Spleen (tissue), 11 donors: ENCODE measurements at regions not wholly inside any gene's neighbourhood (a gene's known extent, or its start where the extent isn't known, plus 50 kb on each side); places are given as distances from the start of the nearest gene placed in this dataset.

Experiments used
- DNase-seq: peaks from one replicate; pipeline ENCODE4 v3.0.0-alpha.2; 2020
- H3K27ac ChIP-seq, 8 donors: fragments of 200-600 bp; sonication (generic) in 7 of 8; 1 replicate in 4 of 8; 2 replicates in 4 of 8; pipeline versions ENCODE4 v1.5.0 to v1.8.0; 2016 to 2021; ENCODE audit warnings: inconsistent platforms in 4 of 8, mild to moderate bottlenecking in 4 of 8, moderate library complexity in 1 of 8
- H3K27me3 ChIP-seq, 7 donors: fragments of 200-600 bp; sonication (generic) in 6 of 7; replicated peaks in 1 of 7; 1 replicate in 4 of 7; 2 replicates in 3 of 7; pipeline versions ENCODE4 v1.5.0 to v1.8.0; 2016 to 2021; ENCODE audit warnings: inconsistent platforms in 3 of 7, mild to moderate bottlenecking in 1 of 7
- H3K36me3 ChIP-seq, 6 donors: fragments of 200-600 bp; sonication (generic) in 5 of 6; 1 replicate in 4 of 6; 2 replicates in 2 of 6; pipeline versions ENCODE4 v1.5.0 to v1.8.0; 2016 to 2021; ENCODE audit warnings: inconsistent platforms in 2 of 6
- H3K4me1 ChIP-seq, 6 donors: fragments of 200-600 bp; sonication (generic) in 5 of 6; 1 replicate in 3 of 6; 2 replicates in 3 of 6; pipeline versions ENCODE4 v1.5.0 to v1.8.0; 2016 to 2021; ENCODE audit warnings: inconsistent platforms in 3 of 6
- H3K4me3 ChIP-seq, 8 donors: fragments of 200-600 bp; sonication (generic) in 7 of 8; 1 replicate in 4 of 8; 2 replicates in 4 of 8; pipeline versions ENCODE4 v1.5.0 to v1.8.0; 2016 to 2021; ENCODE audit warnings: inconsistent platforms in 4 of 8, mild to moderate bottlenecking in 4 of 8, moderate library complexity in 2 of 8
- H3K9me3 ChIP-seq, 8 donors: fragments of 200-600 bp; sonication (generic) in 7 of 8; 1 replicate in 4 of 8; 2 replicates in 4 of 8; pipeline versions ENCODE4 v1.5.0 to v1.8.0; 2016 to 2021; ENCODE audit warnings: inconsistent platforms in 4 of 8
- POLR2A ChIP-seq, 3 donors: fragments of 450-650 bp; IDR thresholded peaks; one replicate each; pipeline ENCODE4 v1.5.1; 2017; ENCODE audit warnings: antibody characterized with exemption in 3 of 3, mild to moderate bottlenecking in 1 of 3
- POLR2AphosphoS5 ChIP-seq, 3 donors: sonication (generic); formaldehyde crosslinking; IDR thresholded peaks; one replicate each; pipeline ENCODE4 v1.5.1; 2017; ENCODE audit warnings: antibody characterized with exemption in 3 of 3
- WGBS, 5 donors: extraction: QIAGEN DNeasy Blood & Tissue Kit in 3 of 5; methylation state at CpG; one replicate each; pipeline versions ENCODE4 v1.1.5 to v1.1.7; 2013 to 2018; 5-methylcytosine and 5-hydroxymethylcytosine counted together
- intact Hi-C: fragments of 100-400 bp; cut with DNase I; formaldehyde crosslinking; loops from one replicate; pipeline ENCODE4 v1.15.0; 2023; ENCODE audit warnings: low total_unique reads
- TF ChIP-seq, protein P1 (sequence below), 11 experiments: fragments of 200-600 bp in 7 of 11; fragments of 450-650 bp in 4 of 11; sonication (generic) in 4 of 11; IDR thresholded peaks in 8 of 11; conservative IDR thresholded peaks in 3 of 11; 1 replicate in 7 of 11; 2 replicates in 4 of 11; pipeline versions ENCODE4 v1.4.0 to v1.8.0; 2016 to 2021; ENCODE audit warnings: antibody characterized with exemption in 11 of 11, inconsistent platforms in 4 of 11, mild to moderate bottlenecking in 1 of 11
- donor health status: healthy with polysubstance abuse.
- donor health status: DM: no; HTN: no; CAD: no; lungs with moderate emphysema.
- donor health status: DM: no; HTN: no; CAD: no.
- donor health status: Bipolar disorder and iron deficiency.
- donor health status: healthy.
- donor health status: DM: no; HTN: no; CAD: no.
- donor health status: DM: yes; HTN: yes; CAD: no.

DNA sequence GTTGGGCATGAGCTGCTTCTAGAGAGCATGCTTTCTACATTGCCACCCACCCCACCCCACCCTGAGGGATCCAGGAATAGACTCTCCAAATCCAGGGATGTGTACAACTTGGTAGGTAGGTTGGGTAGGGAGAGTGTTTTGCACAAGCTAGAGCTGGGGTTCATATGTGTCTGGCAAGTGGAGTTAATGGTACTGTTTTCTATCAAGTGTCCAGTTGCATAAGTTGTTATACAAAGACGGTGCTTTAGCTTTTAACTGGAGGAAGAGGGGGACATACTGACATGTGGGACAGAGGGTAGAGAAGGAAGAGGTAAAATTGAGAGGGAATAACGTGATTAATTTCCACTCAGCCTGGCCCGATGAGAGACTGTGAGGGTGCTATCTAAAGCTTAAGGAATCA, 51.0 kb upstream of the TNC start:
- Histone ChIP-seq H3K27ac (no peak overlapping the region), H3K4me1 (no peaks in the 10 kb centered on the region), H3K36me3 (no peaks in the 10 kb centered on the region), H3K4me3 (no peak overlapping the region), H3K9me3 (no peaks in the 10 kb centered on the region), H3K27me3 (no peaks in the 10 kb centered on the region)
- intact Hi-C loops, result no loop called here
- WGBS, 5 donors, result 84 to 91% (median 89%) methylated on average over 3 of the region's 3 CpGs
- no peak for DNase-seq
- no peak for TF ChIP-seq POLR2AphosphoS5 (IDR thresholded peaks at IDR 0.05)
- TF ChIP-seq POLR2A (IDR thresholded peaks at IDR 0.05), result no peak
- TF ChIP-seq, protein P1, sequence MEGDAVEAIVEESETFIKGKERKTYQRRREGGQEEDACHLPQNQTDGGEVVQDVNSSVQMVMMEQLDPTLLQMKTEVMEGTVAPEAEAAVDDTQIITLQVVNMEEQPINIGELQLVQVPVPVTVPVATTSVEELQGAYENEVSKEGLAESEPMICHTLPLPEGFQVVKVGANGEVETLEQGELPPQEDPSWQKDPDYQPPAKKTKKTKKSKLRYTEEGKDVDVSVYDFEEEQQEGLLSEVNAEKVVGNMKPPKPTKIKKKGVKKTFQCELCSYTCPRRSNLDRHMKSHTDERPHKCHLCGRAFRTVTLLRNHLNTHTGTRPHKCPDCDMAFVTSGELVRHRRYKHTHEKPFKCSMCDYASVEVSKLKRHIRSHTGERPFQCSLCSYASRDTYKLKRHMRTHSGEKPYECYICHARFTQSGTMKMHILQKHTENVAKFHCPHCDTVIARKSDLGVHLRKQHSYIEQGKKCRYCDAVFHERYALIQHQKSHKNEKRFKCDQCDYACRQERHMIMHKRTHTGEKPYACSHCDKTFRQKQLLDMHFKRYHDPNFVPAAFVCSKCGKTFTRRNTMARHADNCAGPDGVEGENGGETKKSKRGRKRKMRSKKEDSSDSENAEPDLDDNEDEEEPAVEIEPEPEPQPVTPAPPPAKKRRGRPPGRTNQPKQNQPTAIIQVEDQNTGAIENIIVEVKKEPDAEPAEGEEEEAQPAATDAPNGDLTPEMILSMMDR (IDR thresholded peaks at IDR 0.05 in 8 of 11, conservative IDR thresholded peaks at IDR 0.05 in 3 of 11), result no peak

GRCh38 chr9:115170358-115171073, 52.6 kb upstream of the TNC start:
- no peak overlapping the region for H3K27ac ChIP-seq
- no peaks in the 10 kb centered on the region for H3K27me3 ChIP-seq
- H3K9me3 ChIP-seq, result no peaks in the 10 kb centered on the region
- H3K36me3 ChIP-seq, result no peaks in the 10 kb centered on the region
- TF ChIP-seq POLR2AphosphoS5 (IDR thresholded peaks at IDR 0.05) (no peak), POLR2A (IDR thresholded peaks at IDR 0.05) (no peak)
- TF ChIP-seq, protein P1 (IDR thresholded peaks at IDR 0.05 in 8 of 11, conservative IDR thresholded peaks at IDR 0.05 in 3 of 11), result no peak
- H3K4me1 ChIP-seq, result no peaks in the 10 kb centered on the region
- no peak for DNase-seq
- intact Hi-C loops, result no loop called here
- WGBS, 5 donors, result 58 to 81% (median 72%) methylated on average over 5 of the region's 5 CpGs
- no peak overlapping the region for H3K4me3 ChIP-seq

GRCh38 chr9:115171921-115172388, 54.0 kb upstream of the TNC start:
- TF ChIP-seq POLR2A (IDR thresholded peaks at IDR 0.05) (no peak), POLR2AphosphoS5 (IDR thresholded peaks at IDR 0.05) (no peak)
- TF ChIP-seq, protein P1 (IDR thresholded peaks at IDR 0.05 in 8 of 11, conservative IDR thresholded peaks at IDR 0.05 in 3 of 11), result no peak
- intact Hi-C loops, result no loop called here
- no peak for DNase-seq
- 69 to 93% (median 89%) methylated on average over 3 of the region's 3 CpGs for WGBS, 5 donors
- no peak overlapping the region for H3K27ac ChIP-seq
- no peaks in the 10 kb centered on the region for H3K4me1 ChIP-seq
- H3K4me3 ChIP-seq, result no peak overlapping the region
- H3K27me3 ChIP-seq, result no peaks in the 10 kb centered on the region
- no peaks in the 10 kb centered on the region for H3K36me3 ChIP-seq
- H3K9me3 ChIP-seq, result no peaks in the 10 kb centered on the region

DNA sequence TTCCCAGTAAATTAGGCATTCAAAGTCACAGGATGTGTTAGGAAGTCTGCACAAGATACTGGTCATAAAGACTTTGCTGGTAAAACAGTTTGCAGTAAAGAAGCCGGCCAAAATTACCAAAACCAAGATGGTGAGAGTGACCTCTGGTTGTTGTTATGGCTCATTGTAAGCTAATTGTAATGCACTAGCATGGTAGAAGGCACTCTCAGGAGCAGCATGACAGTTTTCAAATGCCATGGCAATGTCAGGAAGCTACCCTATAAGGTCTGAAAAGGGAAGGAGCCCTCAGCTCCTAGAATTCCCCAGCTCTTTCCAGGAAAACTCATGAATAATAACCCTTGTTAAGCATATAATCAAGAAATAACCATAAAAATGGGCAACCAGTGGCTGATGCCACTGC, 64.3 kb upstream of the TNC start:
- H3K36me3 ChIP-seq, result no peaks in the 10 kb centered on the region
- H3K9me3 ChIP-seq, result no peaks in the 10 kb centered on the region
- DNase-seq, result no peak
- no peak overlapping the region for H3K4me3 ChIP-seq
- H3K27me3 ChIP-seq, result no peaks in the 10 kb centered on the region
- TF ChIP-seq POLR2AphosphoS5 (IDR thresholded peaks at IDR 0.05) (no peak), POLR2A (IDR thresholded peaks at IDR 0.05) (no peak)
- TF ChIP-seq, protein P1 (IDR thresholded peaks at IDR 0.05 in 8 of 11, conservative IDR thresholded peaks at IDR 0.05 in 3 of 11), result no peak
- WGBS, 5 donors, result 78 to 100% (median 88%) methylated on average over 1 of the region's 1 CpG
- no peaks in the 10 kb centered on the region for H3K4me1 ChIP-seq
- no peak overlapping the region for H3K27ac ChIP-seq
- intact Hi-C loops, result loop anchor here (10.0 kb wide), 1 partner anchor 57 kb away; no protein-coding TSS in a partner anchor
